ENCODE measurements at regions not wholly inside any gene's neighbourhood (a gene's known extent, or its start where the extent isn't known, plus 50 kb on each side); places are given as distances from the start of the nearest gene placed in this dataset.

DNA sequence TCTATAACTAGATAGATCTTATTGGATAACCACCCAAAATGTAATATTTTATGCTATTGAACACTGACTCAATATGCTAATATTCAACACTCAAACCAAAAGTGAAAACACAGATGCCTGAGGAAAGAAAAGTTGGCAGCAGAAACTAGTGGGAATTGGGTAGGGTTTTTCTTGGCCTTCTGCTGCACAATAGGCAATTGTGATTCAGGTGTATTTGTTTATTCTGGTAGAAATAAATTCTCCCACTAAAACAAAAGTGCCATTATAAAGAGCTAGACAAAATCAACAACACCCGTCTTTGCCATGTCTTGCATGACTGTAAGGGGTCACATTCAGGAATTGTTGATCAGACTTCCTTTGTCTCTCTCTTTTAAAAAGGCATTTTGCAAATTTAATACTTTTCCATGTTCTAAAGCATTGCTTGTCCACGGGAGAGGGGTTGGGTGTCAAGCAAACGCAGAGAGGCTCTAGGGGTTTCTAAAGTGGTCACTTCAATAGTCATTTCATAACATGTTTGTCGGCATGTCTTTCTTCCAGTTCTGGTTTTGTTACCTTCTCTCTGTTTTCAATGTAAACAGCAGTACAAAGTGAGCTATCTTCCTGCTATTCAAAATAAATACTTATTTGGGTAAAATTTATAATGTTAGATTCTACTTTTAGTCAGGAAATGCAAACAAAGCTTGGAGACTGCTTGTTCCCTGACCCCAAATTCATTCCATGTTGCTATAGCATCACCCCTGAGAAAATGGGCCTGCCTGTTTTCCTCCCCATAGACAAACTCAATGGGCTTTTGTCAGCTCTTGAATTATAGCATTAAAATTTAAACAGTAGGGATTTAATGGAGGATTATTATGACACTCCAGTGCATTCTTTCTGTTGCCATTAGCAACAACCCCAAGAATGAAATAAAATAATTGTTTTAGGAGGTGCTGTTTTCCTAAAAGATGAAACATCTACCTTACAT is 217.0 kb upstream of the CCN2 start:
- H3K9me3 Mint-ChIP-seq (ENCODE audit: low read depth) = peaks cover 5% of the 10 kb centered on the region
- peaks cover 2% of the 10 kb centered on the region for H3K36me3 Mint-ChIP-seq (ENCODE audit: low read depth)
- no peak for DNase-seq (ENCODE audit: low spot score)
- no peaks in the 10 kb centered on the region for H3K27me3 Mint-ChIP-seq (ENCODE audit: low read depth)
- H3K4me1 Mint-ChIP-seq (ENCODE audit: low read depth) = peaks cover 26% of the 10 kb centered on the region
- H3K27ac Mint-ChIP-seq (ENCODE audit: unreplicated experiment) = peak overlapping the region; percentile 34
- H3K4me3 Mint-ChIP-seq (ENCODE audit: unreplicated experiment) = no peak overlapping the region
- TF ChIP-seq, protein P1, sequence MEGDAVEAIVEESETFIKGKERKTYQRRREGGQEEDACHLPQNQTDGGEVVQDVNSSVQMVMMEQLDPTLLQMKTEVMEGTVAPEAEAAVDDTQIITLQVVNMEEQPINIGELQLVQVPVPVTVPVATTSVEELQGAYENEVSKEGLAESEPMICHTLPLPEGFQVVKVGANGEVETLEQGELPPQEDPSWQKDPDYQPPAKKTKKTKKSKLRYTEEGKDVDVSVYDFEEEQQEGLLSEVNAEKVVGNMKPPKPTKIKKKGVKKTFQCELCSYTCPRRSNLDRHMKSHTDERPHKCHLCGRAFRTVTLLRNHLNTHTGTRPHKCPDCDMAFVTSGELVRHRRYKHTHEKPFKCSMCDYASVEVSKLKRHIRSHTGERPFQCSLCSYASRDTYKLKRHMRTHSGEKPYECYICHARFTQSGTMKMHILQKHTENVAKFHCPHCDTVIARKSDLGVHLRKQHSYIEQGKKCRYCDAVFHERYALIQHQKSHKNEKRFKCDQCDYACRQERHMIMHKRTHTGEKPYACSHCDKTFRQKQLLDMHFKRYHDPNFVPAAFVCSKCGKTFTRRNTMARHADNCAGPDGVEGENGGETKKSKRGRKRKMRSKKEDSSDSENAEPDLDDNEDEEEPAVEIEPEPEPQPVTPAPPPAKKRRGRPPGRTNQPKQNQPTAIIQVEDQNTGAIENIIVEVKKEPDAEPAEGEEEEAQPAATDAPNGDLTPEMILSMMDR (IDR thresholded peaks at IDR 0.05) = no peak

DNA sequence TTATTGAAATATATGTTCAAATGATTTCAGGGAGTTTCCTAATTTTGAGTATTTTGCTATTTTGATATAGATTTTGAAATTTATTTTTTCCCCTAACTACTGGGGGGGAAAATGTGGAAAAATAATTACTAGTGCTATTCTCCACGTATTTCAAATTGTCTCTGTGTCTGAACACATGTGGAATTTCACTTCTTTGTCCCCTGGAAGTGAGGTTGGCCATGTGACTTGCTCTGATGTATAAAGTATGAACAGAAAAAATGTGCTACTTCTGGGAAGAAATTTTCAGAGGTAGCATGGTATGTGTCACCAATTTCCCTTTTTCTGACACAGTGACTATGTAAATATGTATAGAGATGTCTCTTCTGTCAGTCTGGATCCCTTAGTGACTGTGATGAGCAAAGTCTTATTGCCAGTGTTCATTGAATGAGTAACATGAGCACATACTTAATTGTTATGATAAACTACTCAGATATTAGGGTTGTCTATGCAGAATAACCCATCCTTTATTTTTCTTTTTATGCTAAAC is 215.4 kb upstream of the CCN2 start:
- peaks cover 2% of the 10 kb centered on the region for H3K36me3 Mint-ChIP-seq (ENCODE audit: low read depth)
- H3K9me3 Mint-ChIP-seq (ENCODE audit: low read depth) = peaks cover 5% of the 10 kb centered on the region
- no peak overlapping the region for H3K4me3 Mint-ChIP-seq (ENCODE audit: unreplicated experiment)
- no peak for DNase-seq (ENCODE audit: low spot score)
- TF ChIP-seq, protein P1 (IDR thresholded peaks at IDR 0.05) = no peak
- no peaks in the 10 kb centered on the region for H3K27me3 Mint-ChIP-seq (ENCODE audit: low read depth)
- peaks cover 26% of the 10 kb centered on the region for H3K4me1 Mint-ChIP-seq (ENCODE audit: low read depth)
- H3K27ac Mint-ChIP-seq (ENCODE audit: unreplicated experiment) = no peak overlapping the region

DNA sequence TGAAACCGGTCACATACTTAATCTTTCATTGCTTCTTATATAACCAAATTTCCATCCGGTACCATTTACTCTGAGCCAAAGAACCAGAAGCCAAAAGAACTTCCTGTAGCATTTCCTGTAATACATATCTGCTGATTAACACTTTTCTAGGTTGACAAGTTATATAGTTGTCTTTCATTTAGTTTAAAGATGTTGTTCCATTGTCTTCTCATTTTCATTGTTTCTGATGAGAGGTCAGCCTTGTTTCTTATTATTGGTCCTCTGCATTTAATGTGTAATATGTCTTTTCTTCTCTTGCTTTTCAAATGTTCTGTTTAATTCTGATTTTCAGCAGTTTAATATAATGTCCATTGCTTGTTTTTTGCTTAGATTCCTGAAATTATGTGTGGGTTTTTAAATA is 214.5 kb upstream of the CCN2 start:
- DNase-seq (ENCODE audit: low spot score) = no peak
- Mint-ChIP-seq H3K36me3 (ENCODE audit: low read depth) (peaks cover 2% of the 10 kb centered on the region), H3K9me3 (ENCODE audit: low read depth) (peaks cover 5% of the 10 kb centered on the region), H3K4me1 (ENCODE audit: low read depth) (peaks cover 26% of the 10 kb centered on the region), H3K4me3 (ENCODE audit: unreplicated experiment) (no peak overlapping the region), H3K27me3 (ENCODE audit: low read depth) (no peaks in the 10 kb centered on the region), H3K27ac (ENCODE audit: unreplicated experiment) (no peak overlapping the region)
- TF ChIP-seq, protein P1 (IDR thresholded peaks at IDR 0.05) = no peak

DNA sequence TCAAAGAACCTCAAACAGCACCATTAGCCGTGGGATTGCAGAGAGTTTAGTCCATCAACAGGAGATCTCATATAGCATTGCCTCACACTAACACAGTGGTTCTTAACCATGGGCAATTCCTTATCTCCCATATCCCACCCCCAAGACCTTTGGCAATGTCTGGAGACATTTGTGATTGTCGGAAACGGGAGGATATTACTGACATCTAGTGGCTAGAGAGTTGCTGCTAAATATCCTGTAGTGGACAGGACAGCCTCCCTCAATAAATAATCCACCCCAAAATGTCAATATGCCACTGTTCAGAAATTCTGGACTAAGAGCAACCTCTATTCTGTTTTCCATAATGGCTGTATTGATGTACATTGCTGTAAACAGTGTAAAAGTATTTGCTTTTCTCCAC is 210.1 kb upstream of the CCN2 start:
- Mint-ChIP-seq H3K36me3 (ENCODE audit: low read depth) (peaks cover 5% of the 10 kb centered on the region), H3K27me3 (ENCODE audit: low read depth) (no peaks in the 10 kb centered on the region), H3K27ac (ENCODE audit: unreplicated experiment) (no peak overlapping the region), H3K9me3 (ENCODE audit: low read depth) (peaks cover 12% of the 10 kb centered on the region), H3K4me1 (ENCODE audit: low read depth) (peaks cover 22% of the 10 kb centered on the region), H3K4me3 (ENCODE audit: unreplicated experiment) (no peak overlapping the region)
- no peak for DNase-seq (ENCODE audit: low spot score)
- TF ChIP-seq, protein P1 (IDR thresholded peaks at IDR 0.05) = peak; percentile 86

DNA sequence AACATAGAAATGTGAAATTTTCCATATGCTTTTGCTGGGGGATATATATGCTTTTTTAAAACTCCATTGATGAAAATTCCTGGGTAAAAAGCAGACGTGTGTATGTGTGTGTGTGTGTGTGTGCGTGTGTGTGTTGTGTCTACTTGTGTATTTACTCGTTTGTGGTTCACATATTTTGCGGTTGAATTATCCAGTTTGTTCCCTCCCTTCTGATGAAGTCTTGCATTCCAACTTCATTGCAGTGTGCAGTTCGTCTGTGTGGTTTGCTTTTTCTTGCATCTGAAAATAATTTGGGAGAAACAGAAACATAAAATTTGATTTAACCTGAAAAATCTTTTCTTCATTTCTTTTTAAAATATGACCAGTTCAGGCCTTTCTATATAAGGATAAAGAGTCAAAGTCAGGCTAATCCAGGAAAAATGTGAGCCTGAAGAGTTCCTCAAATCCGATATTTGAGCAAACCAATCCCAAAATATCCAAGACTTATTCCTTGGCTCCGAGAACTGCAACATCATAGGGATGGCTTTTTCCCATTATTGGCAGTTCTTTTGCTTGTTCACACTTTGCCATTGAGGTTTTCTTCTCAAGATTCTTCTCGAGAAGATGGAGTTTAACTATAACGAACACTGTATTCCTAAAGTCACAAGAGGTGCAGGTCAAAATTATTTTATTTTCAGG is 202.2 kb upstream of the CCN2 start:
- Mint-ChIP-seq H3K27ac (ENCODE audit: unreplicated experiment) (peak overlapping the region; percentile 79), H3K27me3 (ENCODE audit: low read depth) (no peaks in the 10 kb centered on the region), H3K36me3 (ENCODE audit: low read depth) (peaks cover 1% of the 10 kb centered on the region), H3K4me1 (ENCODE audit: low read depth) (peaks cover 28% of the 10 kb centered on the region), H3K9me3 (ENCODE audit: low read depth) (peaks cover 3% of the 10 kb centered on the region), H3K4me3 (ENCODE audit: unreplicated experiment) (no peak overlapping the region)
- no peak for DNase-seq (ENCODE audit: low spot score)
- TF ChIP-seq, protein P1 (IDR thresholded peaks at IDR 0.05) = no peak
